MCF 10A (cell line): ENCODE measurements at regions not wholly inside any gene's neighbourhood (a gene's known extent, or its start where the extent isn't known, plus 50 kb on each side); places are given as distances from the start of the nearest gene placed in this dataset.

Experiments used
- BruUV-seq: library from RNA; stranded (reverse); fragments of 400-500 nt; replicated peaks from 2 replicates; lab custom pipeline; 2021; lab: Mats Ljungman, UMichigan
- CTCF ChIA-PET: fragments of 300-600 bp; sonication (Branson Sonifier 250); formaldehyde crosslinking; extraction: SDS; loops from one replicate; lab custom pipeline; 2021; ENCODE audit warnings: antibody characterized with exemption, inconsistent platforms; lab: Yijun Ruan, JAX
- POLR2A ChIA-PET: fragments of 300-600, 350-650 bp; sonication (Branson Sonifier 250); formaldehyde crosslinking; extraction: SDS; loops from one replicate; lab custom pipeline; 2020; ENCODE audit warnings: antibody characterized with exemption, inconsistent platforms; lab: Yijun Ruan, JAX
- DNase-seq: peaks from one replicate; pipeline ENCODE4 v3.0.0-alpha.2; 2018; ENCODE audit not compliant: unreplicated experiment
- H3K27ac Mint-ChIP-seq: one replicate; pipeline ENCODE4 v1.8.0; 2022; ENCODE audit warnings: mild to moderate bottlenecking, low read depth, mixed read lengths; ENCODE audit not compliant: unreplicated experiment
- H3K27me3 Mint-ChIP-seq: one replicate; pipeline ENCODE4 v1.8.0; 2022; ENCODE audit warnings: mixed read lengths; ENCODE audit not compliant: insufficient read depth, unreplicated experiment
- H3K36me3 Mint-ChIP-seq: one replicate; pipeline ENCODE4 v1.8.0; 2022; ENCODE audit warnings: mild to moderate bottlenecking, moderate library complexity, mixed read lengths; ENCODE audit not compliant: insufficient read depth, unreplicated experiment
- H3K4me1 Mint-ChIP-seq: one replicate; pipeline ENCODE4 v1.8.0; 2022; ENCODE audit warnings: mixed read lengths; ENCODE audit not compliant: insufficient read depth, unreplicated experiment
- H3K4me3 Mint-ChIP-seq: one replicate; pipeline ENCODE4 v1.8.0; 2022; ENCODE audit warnings: mild to moderate bottlenecking, moderate library complexity, mixed read lengths; ENCODE audit not compliant: unreplicated experiment
- H3K9me3 Mint-ChIP-seq: one replicate; pipeline ENCODE4 v1.8.0; 2022; ENCODE audit warnings: mixed read lengths; ENCODE audit not compliant: unreplicated experiment
- intact Hi-C: fragments of 100-400 bp; cut with micrococcal nuclease; formaldehyde crosslinking; loops from 2 replicates; pipeline ENCODE4 v1.14.1; 2022
- TF ChIP-seq, protein P1 (sequence below): fragments of 200-600 bp; IDR thresholded peaks from one replicate; pipeline ENCODE4 v1.8.0; 2022; ENCODE audit warnings: antibody characterized with exemption, mild to moderate bottlenecking; ENCODE audit not compliant: unreplicated experiment

DNA sequence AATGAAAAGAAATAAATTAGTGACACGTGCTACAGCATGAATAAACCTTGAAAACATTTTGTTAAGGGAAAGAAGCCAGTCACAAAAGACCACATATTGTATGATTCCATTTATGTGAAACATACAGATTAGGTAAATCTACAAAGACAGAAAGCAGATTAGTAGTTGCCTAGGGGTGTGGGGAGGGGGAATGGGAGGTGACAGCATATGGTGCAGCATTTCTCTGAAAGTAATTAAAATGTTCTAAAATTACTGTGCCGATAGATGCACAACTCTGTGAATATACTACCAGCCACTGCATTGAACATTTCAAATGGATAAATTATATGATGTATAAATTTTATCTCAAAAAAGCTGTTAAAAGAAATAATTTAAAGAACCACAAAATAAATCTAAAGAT, 161.0 kb downstream of the TRIB2 start:
- TF ChIP-seq, protein P1, sequence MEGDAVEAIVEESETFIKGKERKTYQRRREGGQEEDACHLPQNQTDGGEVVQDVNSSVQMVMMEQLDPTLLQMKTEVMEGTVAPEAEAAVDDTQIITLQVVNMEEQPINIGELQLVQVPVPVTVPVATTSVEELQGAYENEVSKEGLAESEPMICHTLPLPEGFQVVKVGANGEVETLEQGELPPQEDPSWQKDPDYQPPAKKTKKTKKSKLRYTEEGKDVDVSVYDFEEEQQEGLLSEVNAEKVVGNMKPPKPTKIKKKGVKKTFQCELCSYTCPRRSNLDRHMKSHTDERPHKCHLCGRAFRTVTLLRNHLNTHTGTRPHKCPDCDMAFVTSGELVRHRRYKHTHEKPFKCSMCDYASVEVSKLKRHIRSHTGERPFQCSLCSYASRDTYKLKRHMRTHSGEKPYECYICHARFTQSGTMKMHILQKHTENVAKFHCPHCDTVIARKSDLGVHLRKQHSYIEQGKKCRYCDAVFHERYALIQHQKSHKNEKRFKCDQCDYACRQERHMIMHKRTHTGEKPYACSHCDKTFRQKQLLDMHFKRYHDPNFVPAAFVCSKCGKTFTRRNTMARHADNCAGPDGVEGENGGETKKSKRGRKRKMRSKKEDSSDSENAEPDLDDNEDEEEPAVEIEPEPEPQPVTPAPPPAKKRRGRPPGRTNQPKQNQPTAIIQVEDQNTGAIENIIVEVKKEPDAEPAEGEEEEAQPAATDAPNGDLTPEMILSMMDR, result no peak
- ChIA-PET CTCF (no interaction called here), POLR2A (no interaction called here)
- Mint-ChIP-seq H3K36me3 (no peaks in the 10 kb centered on the region), H3K4me1 (no peaks in the 10 kb centered on the region), H3K27me3 (no peaks in the 10 kb centered on the region), H3K27ac (no peak overlapping the region), H3K4me3 (no peak overlapping the region), H3K9me3 (no peaks in the 10 kb centered on the region)
- intact Hi-C loops, result no loop called here
- no peak for DNase-seq
- BruUV-seq, result no TSS peak

DNA sequence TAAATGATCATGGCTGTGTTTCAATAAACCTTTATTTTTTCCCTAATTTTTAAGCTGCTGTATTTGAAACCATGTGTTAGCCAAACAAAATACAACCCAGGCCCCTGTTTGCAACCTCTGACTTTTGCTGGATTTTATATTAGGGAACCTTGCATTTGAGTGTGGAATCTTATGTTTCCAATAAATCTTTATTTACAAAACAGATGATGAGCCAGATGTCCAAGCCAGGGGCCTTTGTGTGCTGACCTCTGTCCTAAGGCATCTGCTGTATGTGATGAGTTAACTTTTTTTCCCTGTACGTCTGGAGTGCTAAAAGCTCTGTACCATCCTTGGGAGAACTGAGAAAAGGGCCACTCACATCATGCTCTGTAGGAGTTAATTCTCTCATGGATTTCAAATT, 162.9 kb downstream of the TRIB2 start:
- Mint-ChIP-seq H3K27me3 (no peaks in the 10 kb centered on the region), H3K4me1 (peaks cover under 1% of the 10 kb centered on the region), H3K27ac (no peak overlapping the region), H3K36me3 (no peaks in the 10 kb centered on the region), H3K4me3 (no peak overlapping the region), H3K9me3 (no peaks in the 10 kb centered on the region)
- no peak for DNase-seq
- intact Hi-C loops, result no loop called here
- ChIA-PET POLR2A (no interaction called here), CTCF (interaction anchor here (0.7 kb wide), 1 partner anchor 529 kb away, joined by 4 read pairs; no protein-coding TSS in a partner anchor)
- TF ChIP-seq, protein P1, result no peak
- no TSS peak for BruUV-seq

DNA sequence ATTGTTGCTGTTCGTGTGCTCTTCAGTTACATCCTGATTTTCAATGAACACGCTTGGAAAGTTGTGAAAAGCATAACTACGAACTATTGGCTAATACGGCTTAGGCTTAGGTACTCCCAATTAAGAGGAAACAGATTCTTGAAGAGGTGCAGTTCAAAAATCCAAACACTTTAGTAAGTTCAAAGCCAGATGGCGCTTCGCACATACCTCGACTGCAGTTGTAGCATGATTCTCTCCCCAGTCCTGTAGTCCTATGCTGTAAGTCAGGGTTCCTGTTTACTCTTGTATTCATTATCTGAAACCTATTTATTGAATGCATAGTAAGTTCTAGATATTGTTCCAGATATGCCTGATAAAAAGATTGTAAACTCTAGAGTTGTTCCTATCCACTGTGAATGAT, 165.2 kb downstream of the TRIB2 start:
- Mint-ChIP-seq H3K36me3 (no peaks in the 10 kb centered on the region), H3K4me1 (peaks cover 7% of the 10 kb centered on the region), H3K9me3 (no peaks in the 10 kb centered on the region), H3K4me3 (no peak overlapping the region), H3K27ac (no peak overlapping the region), H3K27me3 (no peaks in the 10 kb centered on the region)
- BruUV-seq, result no TSS peak
- intact Hi-C loops, result no loop called here
- POLR2A ChIA-PET, result no interaction called here
- CTCF ChIA-PET, result interaction anchor here (0.5 to 0.6 kb wide), 2 partner anchors 40 to 83 kb away, joined by 3 to 4 read pairs; no protein-coding TSS in a partner anchor
- DNase-seq, result peak; percentile 21
- TF ChIP-seq, protein P1, result no peak

DNA sequence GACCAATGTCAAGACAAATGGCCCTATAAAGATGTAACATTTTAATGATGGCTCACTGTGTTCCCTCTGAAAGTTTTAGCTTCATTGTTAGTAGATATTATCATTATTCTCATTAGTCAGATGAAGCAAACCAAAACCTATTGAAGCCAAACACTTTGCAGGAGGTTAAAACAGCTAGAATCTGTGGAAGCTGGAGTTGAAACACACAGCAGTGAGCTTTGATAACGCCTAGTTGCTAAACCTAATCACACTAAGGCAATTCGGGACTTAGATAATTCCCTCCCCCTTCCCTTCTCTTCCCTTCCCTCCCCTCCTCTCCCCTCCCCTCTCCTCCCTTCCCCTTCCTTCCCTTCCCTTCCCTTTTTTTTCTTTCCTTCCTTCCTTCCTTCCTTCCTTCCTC, 165.7 kb downstream of the TRIB2 start:
- CTCF ChIA-PET, result interaction anchor here (0.6 to 1.2 kb wide), 4 partner anchors 14 to 125 kb away, joined by 3 to 4 read pairs (median 4); no protein-coding TSS in a partner anchor
- no peak overlapping the region for H3K4me3 Mint-ChIP-seq
- no peaks in the 10 kb centered on the region for H3K9me3 Mint-ChIP-seq
- POLR2A ChIA-PET, result interaction anchor here (0.6 kb wide), 1 partner anchor 51 kb away, joined by 3 read pairs; no protein-coding TSS in a partner anchor
- TF ChIP-seq, protein P1, result no peak
- no peak for DNase-seq
- no peaks in the 10 kb centered on the region for H3K36me3 Mint-ChIP-seq
- no peak overlapping the region for H3K27ac Mint-ChIP-seq
- H3K27me3 Mint-ChIP-seq, result no peaks in the 10 kb centered on the region
- BruUV-seq, result no TSS peak
- H3K4me1 Mint-ChIP-seq, result peaks cover 7% of the 10 kb centered on the region
- intact Hi-C loops, result no loop called here
